ENCODE measurements at regions not wholly inside any gene's neighbourhood (a gene's known extent, or its start where the extent isn't known, plus 50 kb on each side); places are given as distances from the start of the nearest gene placed in this dataset.
"Not testable (repeated sequence)": the region's sequence is repeated elsewhere in the genome, so short reads cannot be mapped to it uniquely, and the experiment has no call there.

DNA sequence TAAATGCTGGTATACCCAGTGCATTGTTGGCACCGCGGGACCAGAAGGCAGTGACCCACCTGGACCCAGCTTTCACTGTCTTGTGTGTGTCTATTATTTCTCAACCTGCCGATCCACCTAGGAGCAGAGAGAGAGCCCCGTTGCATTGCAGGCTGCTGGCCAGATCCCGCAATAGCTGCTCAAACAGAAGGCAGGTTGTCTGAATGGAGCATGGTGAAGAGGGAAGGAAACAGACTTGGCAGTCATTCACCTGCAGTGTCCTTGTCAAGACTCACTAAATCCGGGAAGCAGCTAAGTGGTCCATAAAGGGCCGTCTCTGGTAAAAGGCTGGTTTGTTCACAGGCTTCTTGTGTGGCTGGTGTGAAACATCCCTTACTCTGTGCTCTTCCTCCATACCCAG is 552.6 kb upstream of the CDH5 start:
- POLR2A ChIA-PET; H3K9me3 ChIP-seq (ENCODE audit: control insufficient read depth in 2 of 3, low read length in 3 of 3); H3K27me3 ChIP-seq (ENCODE audit: control insufficient read depth in 2 of 2, insufficient read depth in 2 of 2, low read length in 2 of 2); H3K4me3 Mint-ChIP-seq; H3K4me3 ChIP-seq (ENCODE audit: low read length); H3K4me1 Mint-ChIP-seq; CTCF ChIA-PET; H3K4me1 ChIP-seq (ENCODE audit: control insufficient read depth in 2 of 2, insufficient read depth in 2 of 2, low read length in 2 of 2); H3K27ac ChIP-seq (ENCODE audit: low read depth, low read length); intact Hi-C loops (cut with micrococcal nuclease); H3K36me3 ChIP-seq (ENCODE audit: control insufficient read depth in 2 of 3, insufficient read depth in 3 of 3, low read length in 3 of 3); H3K36me3 Mint-ChIP-seq; DNase-seq; H3K27me3 Mint-ChIP-seq; H3K27ac Mint-ChIP-seq; ATAC-seq: not testable (repeated sequence)
- peaks cover 0 to 10% (median 2%) of the 10 kb centered on the region in 11 donors for H3K9me3 Mint-ChIP-seq

DNA sequence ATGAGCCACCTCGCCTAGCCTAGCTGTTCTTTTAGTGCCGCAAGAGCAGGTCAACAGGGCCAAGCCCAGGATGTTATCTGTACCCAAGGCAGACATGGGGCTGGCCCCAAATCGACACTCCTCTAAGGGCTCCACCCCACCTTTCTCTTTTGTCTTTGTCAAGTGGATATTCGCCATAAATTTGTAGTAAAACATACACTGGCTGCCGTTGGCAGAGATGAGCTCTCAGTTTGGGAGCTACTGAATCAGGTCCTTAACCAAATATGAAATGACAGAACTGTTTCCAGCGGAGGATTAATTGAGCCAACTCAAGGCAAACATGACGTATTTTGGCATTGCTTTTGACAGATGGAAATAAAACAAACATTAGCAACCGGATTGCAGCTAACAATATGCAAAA is 556.9 kb upstream of the CDH5 start:
- Histone ChIP-seq H3K4me1 (ENCODE audit: control insufficient read depth in 2 of 2, insufficient read depth in 2 of 2, low read length in 2 of 2) (no peaks in the 10 kb centered on the region), H3K27me3 (ENCODE audit: control insufficient read depth in 2 of 2, insufficient read depth in 2 of 2, low read length in 2 of 2) (no peaks in the 10 kb centered on the region), H3K27ac (ENCODE audit: low read depth, low read length) (no peak overlapping the region), H3K4me3 (ENCODE audit: low read length) (no peak overlapping the region), H3K36me3 (ENCODE audit: control insufficient read depth in 2 of 3, insufficient read depth in 3 of 3, low read length in 3 of 3) (no peaks in the 10 kb centered on the region), H3K9me3 (ENCODE audit: control insufficient read depth in 2 of 3, low read length in 3 of 3) (no peaks in the 10 kb centered on the region)
- Mint-ChIP-seq H3K27ac (no peak overlapping the region), H3K4me1 (no peaks in the 10 kb centered on the region), H3K27me3 (peaks cover 0 to 14% (median 10%) of the 10 kb centered on the region in 5 donors), H3K36me3 (peaks cover 0 to 5% (median 0%) of the 10 kb centered on the region in 5 donors), H3K9me3 (peaks cover 0 to 26% (median 4%) of the 10 kb centered on the region in 11 donors), H3K4me3 (no peak overlapping the region)
- POLR2A ChIA-PET, result no interaction called here
- DNase-seq (no peak), ATAC-seq (no peak)
- CTCF ChIA-PET, result no interaction called here
- intact Hi-C loops (cut with micrococcal nuclease), result no loop called here

- no peaks in the 10 kb centered on the region for H3K4me1 Mint-ChIP-seq
- DNase-seq, result no peak
These were observed 557.7 kb upstream of the CDH5 start for GRCh38 chr16:65808790-65809189.

GRCh38 chr16:65807858-65808257 is 558.6 kb upstream of the CDH5 start:
- Mint-ChIP-seq H3K4me3 (no peak overlapping the region), H3K27me3 (peaks cover 0 to 17% (median 10%) of the 10 kb centered on the region in 5 donors), H3K27ac (no peak overlapping the region), H3K36me3 (peaks cover 0 to 4% (median 0%) of the 10 kb centered on the region in 5 donors), H3K4me1 (no peaks in the 10 kb centered on the region), H3K9me3 (peaks cover 0 to 23% (median 7%) of the 10 kb centered on the region in 11 donors)
- no peak for DNase-seq
- H3K27me3 ChIP-seq (ENCODE audit: control insufficient read depth in 2 of 2, insufficient read depth in 2 of 2, low read length in 2 of 2), result no peaks in the 10 kb centered on the region
- intact Hi-C loops (cut with micrococcal nuclease), result no loop called here
- no peak overlapping the region for H3K27ac ChIP-seq (ENCODE audit: low read depth, low read length)
- ChIA-PET CTCF (no interaction called here), POLR2A (no interaction called here)
- H3K9me3 ChIP-seq (ENCODE audit: control insufficient read depth in 2 of 3, low read length in 3 of 3), result no peaks in the 10 kb centered on the region
- no peak for ATAC-seq
- H3K4me3 ChIP-seq (ENCODE audit: low read length), result no peak overlapping the region
- no peaks in the 10 kb centered on the region for H3K36me3 ChIP-seq (ENCODE audit: control insufficient read depth in 2 of 3, insufficient read depth in 3 of 3, low read length in 3 of 3)
- no peaks in the 10 kb centered on the region for H3K4me1 ChIP-seq (ENCODE audit: control insufficient read depth in 2 of 2, insufficient read depth in 2 of 2, low read length in 2 of 2)

More at GRCh38 chr16:65808790-65809189, 557.7 kb upstream of the CDH5 start:
- no peak overlapping the region for H3K27ac ChIP-seq (ENCODE audit: low read depth, low read length)
- H3K9me3 ChIP-seq (ENCODE audit: control insufficient read depth in 2 of 3, low read length in 3 of 3), result no peaks in the 10 kb centered on the region
- no peak overlapping the region for H3K27ac Mint-ChIP-seq
- H3K36me3 ChIP-seq (ENCODE audit: control insufficient read depth in 2 of 3, insufficient read depth in 3 of 3, low read length in 3 of 3), result no peaks in the 10 kb centered on the region
- CTCF ChIA-PET, result no interaction called here
- peaks cover 0 to 5% (median 0%) of the 10 kb centered on the region in 5 donors for H3K36me3 Mint-ChIP-seq
- peaks cover 0 to 17% (median 10%) of the 10 kb centered on the region in 5 donors for H3K27me3 Mint-ChIP-seq
- no peaks in the 10 kb centered on the region for H3K27me3 ChIP-seq (ENCODE audit: control insufficient read depth in 2 of 2, insufficient read depth in 2 of 2, low read length in 2 of 2)
- ATAC-seq, result no peak
- peaks cover 0 to 27% (median 7%) of the 10 kb centered on the region in 11 donors for H3K9me3 Mint-ChIP-seq
- intact Hi-C loops (cut with micrococcal nuclease), result no loop called here
- H3K4me3 ChIP-seq (ENCODE audit: low read length), result no peak overlapping the region
- POLR2A ChIA-PET, result no interaction called here
- H3K4me3 Mint-ChIP-seq, result no peak overlapping the region
- no peaks in the 10 kb centered on the region for H3K4me1 ChIP-seq (ENCODE audit: control insufficient read depth in 2 of 2, insufficient read depth in 2 of 2, low read length in 2 of 2)

DNA sequence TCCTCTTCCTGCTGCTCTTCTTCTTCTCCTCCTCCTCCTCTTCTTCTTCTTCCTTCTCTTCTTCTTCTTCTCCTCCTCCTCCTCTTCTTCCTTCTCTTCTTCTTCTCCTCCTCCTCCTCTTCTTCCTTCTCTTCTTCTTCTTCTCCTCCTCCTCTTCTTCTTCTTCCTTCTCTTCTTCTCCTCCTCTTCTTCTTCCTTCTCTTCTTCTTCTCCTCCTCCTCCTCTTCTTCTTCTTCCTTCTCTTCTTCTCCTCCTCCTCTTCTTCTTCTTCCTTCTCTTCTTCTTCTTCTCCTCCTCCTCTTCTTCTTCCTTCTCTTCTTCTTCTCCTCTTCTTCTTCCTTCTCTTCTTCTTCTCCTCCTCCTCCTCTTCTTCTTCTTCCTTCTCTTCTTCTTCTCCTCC is 560.8 kb upstream of the CDH5 start:
- CTCF ChIA-PET; H3K36me3 ChIP-seq (ENCODE audit: control insufficient read depth in 2 of 3, insufficient read depth in 3 of 3, low read length in 3 of 3); H3K4me3 ChIP-seq (ENCODE audit: low read length); H3K27me3 ChIP-seq (ENCODE audit: control insufficient read depth in 2 of 2, insufficient read depth in 2 of 2, low read length in 2 of 2); H3K9me3 ChIP-seq (ENCODE audit: control insufficient read depth in 2 of 3, low read length in 3 of 3); intact Hi-C loops (cut with micrococcal nuclease); H3K4me1 Mint-ChIP-seq; H3K36me3 Mint-ChIP-seq; H3K27ac ChIP-seq (ENCODE audit: low read depth, low read length); H3K4me1 ChIP-seq (ENCODE audit: control insufficient read depth in 2 of 2, insufficient read depth in 2 of 2, low read length in 2 of 2); H3K27ac Mint-ChIP-seq; ATAC-seq; POLR2A ChIA-PET; DNase-seq; H3K4me3 Mint-ChIP-seq: not testable (repeated sequence)
- H3K27me3 Mint-ChIP-seq, result peaks cover 0 to 17% (median 6%) of the 10 kb centered on the region in 5 donors
- peaks cover 0 to 23% (median 5%) of the 10 kb centered on the region in 11 donors for H3K9me3 Mint-ChIP-seq

DNA sequence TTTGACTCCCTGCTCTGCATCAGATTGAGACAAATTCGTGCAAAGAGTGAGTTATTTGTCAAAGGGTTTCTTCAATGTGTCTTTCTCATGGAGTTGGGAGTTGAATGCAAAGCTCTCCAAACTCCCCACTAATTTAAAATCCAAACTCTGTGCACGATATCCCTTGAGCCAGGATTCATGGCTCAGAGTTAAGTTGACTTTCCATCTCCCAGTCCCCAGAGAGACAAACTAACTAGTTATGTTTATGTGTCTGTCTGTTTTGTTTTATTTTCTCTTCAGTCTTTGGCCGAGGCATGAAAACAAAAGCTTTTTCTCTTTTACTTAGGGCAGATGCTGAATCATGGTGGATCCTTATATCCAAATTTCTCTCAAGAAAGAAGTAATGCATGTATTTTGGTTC is 570.0 kb upstream of the CDH5 start:
- DNase-seq, result no peak
- Histone ChIP-seq H3K4me3 (ENCODE audit: low read length) (no peak overlapping the region), H3K9me3 (ENCODE audit: control insufficient read depth in 2 of 3, low read length in 3 of 3) (no peaks in the 10 kb centered on the region), H3K27me3 (ENCODE audit: control insufficient read depth in 2 of 2, insufficient read depth in 2 of 2, low read length in 2 of 2) (no peaks in the 10 kb centered on the region), H3K4me1 (ENCODE audit: control insufficient read depth in 2 of 2, insufficient read depth in 2 of 2, low read length in 2 of 2) (no peaks in the 10 kb centered on the region), H3K36me3 (ENCODE audit: control insufficient read depth in 2 of 3, insufficient read depth in 3 of 3, low read length in 3 of 3) (no peaks in the 10 kb centered on the region), H3K27ac (ENCODE audit: low read depth, low read length) (no peak overlapping the region)
- Mint-ChIP-seq H3K9me3 (peaks cover 0 to 23% (median 4%) of the 10 kb centered on the region in 11 donors), H3K36me3 (no peaks in the 10 kb centered on the region), H3K4me3 (no peak overlapping the region), H3K27ac (no peak overlapping the region), H3K4me1 (peaks cover 0 to 2% (median 0%) of the 10 kb centered on the region in 7 donors), H3K27me3 (peaks cover 0 to 12% (median 0%) of the 10 kb centered on the region in 5 donors)
- CTCF ChIA-PET, result no interaction called here
- intact Hi-C loops (cut with micrococcal nuclease), result no loop called here
- ATAC-seq, result no peak
- POLR2A ChIA-PET, result no interaction called here

GRCh38 chr16:65794973-65795372 is 571.5 kb upstream of the CDH5 start:
- H3K4me1 ChIP-seq (ENCODE audit: control insufficient read depth in 2 of 2, insufficient read depth in 2 of 2, low read length in 2 of 2), result no peaks in the 10 kb centered on the region
- DNase-seq, result no peak
- Mint-ChIP-seq H3K27me3 (peaks cover 0 to 12% (median 0%) of the 10 kb centered on the region in 5 donors), H3K4me1 (peaks cover 0 to 2% (median 0%) of the 10 kb centered on the region in 7 donors), H3K9me3 (peaks cover 0 to 22% (median 4%) of the 10 kb centered on the region in 11 donors), H3K27ac (no peak overlapping the region), H3K36me3 (no peaks in the 10 kb centered on the region), H3K4me3 (no peak overlapping the region)
- no peak overlapping the region for H3K4me3 ChIP-seq (ENCODE audit: low read length)
- no peaks in the 10 kb centered on the region for H3K9me3 ChIP-seq (ENCODE audit: control insufficient read depth in 2 of 3, low read length in 3 of 3)
- ATAC-seq, result no peak
- ChIA-PET POLR2A (interaction anchor here (0.7 kb wide), 1 partner anchor 8 kb away, joined by 3 read pairs; no protein-coding TSS in a partner anchor), CTCF (no interaction called here)
- H3K36me3 ChIP-seq (ENCODE audit: control insufficient read depth in 2 of 3, insufficient read depth in 3 of 3, low read length in 3 of 3), result no peaks in the 10 kb centered on the region
- no peak overlapping the region for H3K27ac ChIP-seq (ENCODE audit: low read depth, low read length)
- H3K27me3 ChIP-seq (ENCODE audit: control insufficient read depth in 2 of 2, insufficient read depth in 2 of 2, low read length in 2 of 2), result no peaks in the 10 kb centered on the region
- intact Hi-C loops (cut with micrococcal nuclease), result no loop called here

Data from naive thymus-derived CD4-positive, alpha-beta T cell (primary cell).